ENCODE measurements at regions not wholly inside any gene's neighbourhood (a gene's known extent, or its start where the extent isn't known, plus 50 kb on each side); places are given as distances from the start of the nearest gene placed in this dataset.

DNA sequence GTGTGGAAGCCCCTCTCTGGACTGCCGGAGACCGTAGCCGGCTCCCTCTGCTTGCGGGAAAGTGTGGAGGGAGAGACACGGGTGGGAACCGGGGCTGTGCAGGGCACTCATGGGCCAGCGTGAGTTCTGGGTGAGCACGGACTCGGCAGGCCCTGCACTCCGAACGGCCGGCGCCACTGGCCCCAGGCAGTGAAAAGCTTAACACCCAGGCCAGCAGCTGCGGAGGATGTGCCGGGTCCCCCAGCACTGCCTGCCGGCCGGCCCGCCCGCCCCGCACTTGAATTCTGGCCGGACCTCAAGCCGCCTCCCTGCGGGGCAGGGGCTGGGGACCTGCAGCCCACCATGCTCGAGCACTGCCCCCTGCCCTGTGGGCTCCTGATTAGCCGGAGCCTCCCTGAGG is 147.0 kb downstream of the FGF9 start:
- in situ Hi-C loops (cut with HindIII; ENCODE audit: low sequenced_read_pairs), result no loop called here

DNA sequence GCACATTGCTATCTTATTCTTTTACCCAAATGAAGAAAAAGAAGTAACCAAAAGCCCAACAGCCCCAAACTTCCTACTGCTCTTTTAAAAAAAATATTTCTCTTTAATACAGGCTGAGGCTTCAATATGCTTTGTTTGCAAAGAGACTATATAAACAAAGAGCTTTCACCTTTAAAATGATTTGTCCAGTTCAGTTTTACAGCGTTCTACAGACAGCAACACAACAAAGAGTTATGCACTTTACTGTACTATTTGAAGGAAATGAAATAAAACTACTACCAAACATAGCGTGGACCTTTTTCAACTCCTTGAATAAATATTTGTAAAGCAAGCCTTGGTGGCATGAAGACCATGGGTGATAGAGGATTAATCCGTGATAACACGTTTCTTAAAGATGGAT is 151.2 kb downstream of the FGF9 start:
- in situ Hi-C loops (cut with HindIII; ENCODE audit: low sequenced_read_pairs), result no loop called here

DNA sequence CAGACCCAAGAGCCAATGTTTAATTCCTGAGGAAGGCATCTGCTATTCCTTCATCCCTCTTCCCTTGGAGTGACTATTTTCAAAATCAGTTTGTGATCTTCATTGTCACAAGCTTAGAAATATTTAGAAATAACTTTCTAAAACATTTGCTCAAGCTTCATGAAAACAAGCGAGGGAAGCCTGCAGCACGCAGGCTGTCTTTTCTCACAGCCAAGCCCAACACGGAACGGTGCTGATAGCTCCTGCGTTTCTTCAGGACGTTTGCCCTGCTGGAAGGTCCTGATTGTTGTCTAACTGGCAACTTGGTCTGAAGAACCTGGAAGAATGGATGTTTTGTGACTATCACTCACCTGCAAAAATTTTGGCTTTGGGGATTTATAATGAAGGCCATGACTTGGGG is 152.5 kb downstream of the FGF9 start:
- in situ Hi-C loops (cut with HindIII; ENCODE audit: low sequenced_read_pairs), result no loop called here

DNA sequence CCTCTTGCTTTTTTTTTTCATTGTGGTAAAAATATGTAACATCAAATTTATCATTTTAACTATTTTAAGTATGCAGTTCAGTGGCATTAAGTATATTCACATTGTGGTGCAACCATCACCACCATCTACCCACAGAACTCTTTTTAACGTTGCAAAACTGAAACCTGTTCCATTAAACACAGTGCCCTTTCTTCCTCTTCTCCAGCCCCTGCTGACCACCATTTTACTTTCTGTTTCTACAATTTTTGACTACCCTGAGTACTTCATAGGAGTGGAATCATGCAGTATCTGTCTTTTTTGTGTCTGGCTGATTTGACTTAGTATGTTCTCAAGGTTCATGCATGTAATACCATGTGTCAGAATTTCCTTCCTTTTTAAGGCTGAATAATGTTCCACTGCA is 153.1 kb downstream of the FGF9 start:
- in situ Hi-C loops (cut with HindIII; ENCODE audit: low sequenced_read_pairs), result no loop called here

GRCh38 chr13:21825186-21825585 is 154.3 kb downstream of the FGF9 start:
- in situ Hi-C loops (cut with HindIII; ENCODE audit: low sequenced_read_pairs), result no loop called here

DNA sequence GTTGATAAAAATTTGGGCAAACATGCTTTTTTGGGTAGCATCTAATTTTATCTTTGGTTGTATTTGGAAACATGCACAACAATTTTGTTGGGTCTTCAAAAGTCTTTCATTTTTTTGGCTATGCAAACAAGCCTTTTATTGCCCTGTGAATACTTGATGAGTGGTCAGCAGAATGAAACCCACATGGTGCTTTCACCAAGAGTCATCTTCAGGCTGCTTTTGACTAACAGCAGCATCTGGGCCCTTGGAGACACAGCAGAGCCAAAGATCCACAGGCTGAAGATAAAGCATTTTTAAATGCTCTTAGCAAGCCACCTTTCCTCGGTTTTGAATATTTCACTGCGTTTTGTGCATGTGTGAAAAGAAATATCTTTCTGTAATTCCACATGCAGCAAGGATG is 154.9 kb downstream of the FGF9 start:
- in situ Hi-C loops (cut with HindIII; ENCODE audit: low sequenced_read_pairs), result no loop called here

GRCh38 chr13:21826214-21827015 is 155.5 kb downstream of the FGF9 start:
- in situ Hi-C loops (cut with HindIII; ENCODE audit: low sequenced_read_pairs), result no loop called here

DNA sequence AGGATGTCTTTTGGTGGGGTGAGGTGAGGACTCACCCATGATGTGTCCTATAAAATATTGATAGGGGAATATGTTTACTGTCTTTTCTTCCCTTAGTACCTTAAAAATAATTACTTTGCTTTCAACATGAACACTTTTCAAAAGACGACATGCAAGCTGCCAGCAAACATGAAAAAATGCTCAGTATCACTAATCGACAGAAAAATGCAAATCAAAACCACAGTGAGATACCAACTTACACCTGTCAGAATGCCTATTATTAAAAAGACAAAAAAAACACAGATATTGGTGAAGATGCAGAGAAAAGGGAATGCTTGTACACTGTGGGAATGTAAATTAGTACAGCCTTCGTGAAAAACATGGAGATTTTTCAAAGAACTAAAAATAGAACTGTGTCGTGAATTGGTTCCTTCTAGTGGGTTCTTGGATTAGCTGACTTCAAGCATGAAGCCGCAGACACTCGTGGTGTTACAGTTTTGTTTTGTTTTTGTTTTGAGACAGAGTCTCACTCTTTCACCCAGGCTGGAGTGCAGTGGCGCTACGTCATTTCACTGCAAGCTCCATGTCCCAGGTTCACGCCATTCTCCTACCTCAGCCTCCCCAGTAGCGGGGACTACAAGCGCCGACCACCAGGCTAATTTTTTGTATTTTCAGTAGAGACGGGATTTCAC is 160.9 kb downstream of the FGF9 start:
- in situ Hi-C loops (cut with HindIII; ENCODE audit: low sequenced_read_pairs), result no loop called here

- in situ Hi-C loops (cut with HindIII; ENCODE audit: low sequenced_read_pairs), result no loop called here
These were observed 163.0 kb downstream of the FGF9 start for GRCh38 chr13:21833921-21834320.

DNA sequence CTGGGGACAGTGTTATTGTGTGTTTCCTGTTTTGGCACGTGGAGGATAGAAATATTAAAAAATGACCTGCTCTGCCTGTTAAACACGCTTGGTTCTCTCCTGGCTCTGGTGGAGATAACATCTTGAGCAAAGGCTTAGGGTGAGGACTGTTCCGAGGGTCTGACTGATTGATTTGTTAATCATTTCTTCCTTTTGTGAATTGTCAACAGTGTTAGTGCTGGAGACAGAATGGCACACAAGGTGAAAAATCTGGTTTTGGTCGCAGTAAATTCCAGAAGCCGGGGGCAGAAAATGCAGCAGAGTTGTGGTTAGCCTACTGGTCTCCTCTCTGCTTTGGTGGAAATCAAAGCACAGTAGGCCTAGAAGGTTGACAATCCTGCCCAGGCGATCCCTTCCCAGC is 163.6 kb downstream of the FGF9 start:
- in situ Hi-C loops (cut with HindIII; ENCODE audit: low sequenced_read_pairs), result no loop called here

DNA sequence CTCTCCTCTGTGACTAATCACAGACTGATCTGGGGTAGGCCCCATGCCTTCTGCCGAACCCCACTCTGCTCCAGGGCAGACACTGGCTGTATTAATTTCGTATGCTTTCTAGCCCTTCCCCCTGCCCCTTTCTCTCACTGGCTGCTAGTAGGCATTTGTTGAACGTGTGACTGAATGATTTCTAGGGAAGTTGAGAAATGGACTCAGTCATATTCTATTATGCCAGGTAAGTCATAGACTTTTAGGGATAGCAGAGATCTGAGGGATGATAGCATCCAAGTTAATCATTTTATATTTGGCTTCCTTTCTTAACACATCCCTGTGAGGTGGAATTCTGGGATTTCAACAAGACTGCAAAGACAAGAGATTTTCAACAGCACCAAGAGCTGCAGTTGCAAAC is 166.4 kb downstream of the FGF9 start:
- in situ Hi-C loops (cut with HindIII; ENCODE audit: low sequenced_read_pairs), result no loop called here

GRCh38 chr13:21837841-21838551 is 167.1 kb downstream of the FGF9 start:
- in situ Hi-C loops (cut with HindIII; ENCODE audit: low sequenced_read_pairs), result no loop called here

- in situ Hi-C loops (cut with HindIII; ENCODE audit: low sequenced_read_pairs), result no loop called here
These were observed 175.7 kb downstream of the FGF9 start for GRCh38 chr13:21846605-21847004.

GRCh38 chr13:21849323-21849722 is 178.4 kb downstream of the FGF9 start:
- in situ Hi-C loops (cut with HindIII; ENCODE audit: low sequenced_read_pairs), result no loop called here

DNA sequence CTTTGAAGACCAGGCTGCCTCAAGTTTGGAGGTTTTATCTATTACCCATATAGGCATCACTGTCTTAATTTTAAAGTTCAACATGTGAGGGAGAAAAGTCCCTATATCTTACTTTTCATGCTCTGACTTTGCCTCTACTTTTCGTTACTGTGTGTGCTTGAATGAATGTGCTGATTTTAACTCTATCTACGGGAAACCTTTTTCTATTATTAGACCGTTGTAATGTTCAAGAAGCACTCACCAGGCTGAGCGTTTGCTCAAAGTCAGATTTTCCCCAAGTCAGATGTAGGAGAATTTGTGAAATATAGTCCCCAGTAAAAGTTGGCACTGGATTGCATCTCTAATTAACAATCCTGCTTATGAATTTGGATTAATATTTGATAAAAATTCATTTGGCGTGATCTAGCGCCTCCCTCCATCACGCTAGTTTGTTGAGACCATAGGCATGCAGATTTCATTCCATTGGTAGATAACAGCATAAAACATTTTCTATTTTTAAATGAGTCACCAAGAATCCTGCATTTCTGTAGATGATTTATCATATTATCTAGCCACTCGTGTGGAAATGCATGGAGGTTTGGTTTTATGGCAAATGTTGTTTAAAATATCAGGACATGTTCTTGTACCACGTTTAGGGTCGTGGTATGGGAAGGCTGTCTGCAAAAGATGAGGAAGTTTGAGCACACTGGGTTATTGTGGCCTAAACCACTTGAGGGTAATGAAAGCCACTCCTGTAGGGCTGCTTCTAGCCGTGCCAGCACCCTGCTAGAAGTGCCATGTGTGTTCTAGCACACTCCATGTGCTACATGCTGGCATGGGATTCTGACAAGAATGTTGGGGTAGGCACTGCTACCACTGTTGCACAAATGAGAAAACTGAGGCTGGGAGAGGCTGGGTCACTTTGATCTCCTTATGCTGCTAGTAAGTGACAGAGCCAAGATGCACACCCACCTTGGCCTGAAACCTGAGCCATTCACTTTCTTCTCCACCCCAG is 179.4 kb downstream of the FGF9 start:
- in situ Hi-C loops (cut with HindIII; ENCODE audit: low sequenced_read_pairs), result no loop called here

DNA sequence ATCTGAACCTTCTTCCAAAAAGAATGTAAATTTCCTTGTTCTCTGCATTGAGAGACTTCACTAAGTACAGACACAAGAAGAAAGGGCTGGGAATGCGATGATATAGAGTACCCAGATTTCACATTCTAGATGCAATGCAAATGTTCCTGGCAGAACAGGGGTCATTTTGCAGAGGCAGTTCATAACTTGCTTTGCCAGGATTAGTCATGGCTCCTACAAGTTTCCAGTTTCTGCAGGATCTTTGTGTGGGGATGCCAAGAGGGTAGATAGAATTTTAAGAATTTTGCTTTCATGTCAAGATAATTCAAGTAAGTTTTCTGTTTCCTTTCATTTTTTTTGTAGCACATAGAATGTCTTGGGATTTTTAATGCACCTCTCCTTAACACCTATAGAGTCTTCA is 181.2 kb downstream of the FGF9 start:
- in situ Hi-C loops (cut with HindIII; ENCODE audit: low sequenced_read_pairs), result no loop called here

GRCh38 chr13:21853779-21854178 is 182.9 kb downstream of the FGF9 start:
- in situ Hi-C loops (cut with HindIII; ENCODE audit: low sequenced_read_pairs), result no loop called here

- in situ Hi-C loops (cut with HindIII; ENCODE audit: low sequenced_read_pairs), result no loop called here
These were observed 197.9 kb downstream of the FGF9 start for GRCh38 chr13:21868823-21869222.

- in situ Hi-C loops (cut with HindIII; ENCODE audit: low sequenced_read_pairs), result no loop called here
These were observed 200.5 kb downstream of the FGF9 start for GRCh38 chr13:21871382-21871781.

DNA sequence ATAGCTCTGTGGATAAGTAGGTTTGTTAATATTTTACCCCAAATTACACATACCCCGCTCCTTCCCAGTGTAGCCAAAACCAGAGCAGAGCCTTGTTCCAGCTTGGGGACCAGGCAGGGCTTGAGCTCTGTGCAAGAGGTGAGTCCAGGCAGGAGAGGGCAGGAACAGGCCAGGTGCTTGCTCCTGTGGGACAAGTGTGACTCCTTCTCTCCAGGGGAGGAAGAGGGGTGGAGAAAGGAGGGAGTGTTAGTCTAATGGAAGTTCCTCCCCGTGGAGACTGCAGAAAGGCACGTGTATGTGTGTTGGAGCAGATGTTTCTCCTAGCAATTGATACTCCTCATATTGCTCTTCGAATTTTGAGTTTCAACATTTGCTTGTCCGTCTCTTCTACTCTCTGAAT is 201.0 kb downstream of the FGF9 start:
- in situ Hi-C loops (cut with HindIII; ENCODE audit: low sequenced_read_pairs), result no loop called here

DNA sequence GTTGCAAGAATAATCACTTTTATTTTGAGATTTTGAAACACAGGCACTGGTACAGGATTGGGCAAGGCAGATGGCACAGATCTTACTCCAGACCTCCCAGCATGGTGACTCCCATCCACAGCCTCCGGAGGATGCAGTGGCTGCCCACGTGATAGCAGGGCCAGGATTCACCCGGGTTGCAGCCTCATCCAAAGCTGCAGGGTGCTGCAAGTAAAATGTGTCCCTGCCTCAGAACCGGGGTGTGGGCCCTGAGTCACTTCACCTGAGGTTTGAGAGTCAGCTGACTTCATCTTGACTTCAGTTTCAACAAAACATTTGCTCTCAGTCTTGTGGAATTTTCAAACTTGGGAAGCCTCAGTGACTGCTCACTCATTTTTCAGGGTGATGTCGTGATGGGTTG is 201.9 kb downstream of the FGF9 start:
- in situ Hi-C loops (cut with HindIII; ENCODE audit: low sequenced_read_pairs), result no loop called here

Data from DLD1 (cell line).